ENCODE measurements at regions not wholly inside any gene's neighbourhood (a gene's known extent, or its start where the extent isn't known, plus 50 kb on each side); places are given as distances from the start of the nearest gene placed in this dataset.

DNA sequence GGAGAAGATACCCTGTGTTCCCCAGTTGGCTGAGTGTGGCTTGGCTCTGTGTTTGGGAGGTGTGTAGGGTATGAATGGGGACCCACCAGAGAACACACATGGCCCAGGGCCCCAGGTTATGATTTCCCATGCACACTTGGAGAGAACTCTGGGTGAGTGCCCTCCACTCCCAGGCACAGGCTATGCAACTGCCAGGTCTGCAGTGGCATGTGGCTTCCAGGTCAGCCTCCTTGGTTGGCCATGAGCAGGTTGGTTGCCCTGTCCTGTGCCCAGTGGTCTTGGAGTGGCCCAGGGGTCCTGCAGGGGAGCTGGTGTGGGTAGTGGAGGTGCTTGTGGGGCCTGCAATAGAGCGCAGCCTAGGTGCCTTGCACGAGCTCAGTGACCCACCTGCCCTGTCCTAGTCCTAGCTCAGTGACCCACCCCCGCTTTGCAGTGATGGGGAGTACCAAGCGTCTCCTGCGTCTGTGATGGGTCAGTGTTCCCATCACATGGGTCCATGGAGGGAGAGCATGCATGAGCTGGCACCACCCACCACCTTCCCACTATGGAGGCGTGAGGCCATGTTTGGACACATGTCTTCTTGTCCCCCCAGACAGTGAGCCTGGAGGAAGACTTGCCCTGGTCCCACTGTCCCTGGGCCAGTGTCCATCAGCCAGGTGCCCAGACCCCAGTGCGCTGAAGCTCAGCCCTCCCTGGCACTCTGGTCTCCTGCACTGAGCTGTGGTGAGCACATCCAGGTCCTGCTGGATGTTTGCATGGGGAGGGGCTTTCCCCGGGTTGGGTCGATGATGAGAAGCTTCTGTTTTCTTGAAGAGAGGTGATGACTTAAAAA lies 217.3 kb downstream of the SNRPN start (continued):
- no peak for TF ChIP-seq REST (IDR thresholded peaks at IDR 0.05; ENCODE audit: low read depth, low read length)

- Histone ChIP-seq H3K79me2 (ENCODE audit: insufficient read depth) (no peaks in the 10 kb centered on the region), H3K9ac (no peak overlapping the region), H3K27ac (ENCODE audit: low read depth in 2 of 2, low read length in 1 of 2) (no peak overlapping the region), H3K4me2 (no peak overlapping the region), H3K9me2 (no peaks in the 10 kb centered on the region), H2AFZ (ENCODE audit: low read depth) (no peak overlapping the region), H3F3A (replicated peaks; ENCODE audit: insufficient read depth) (no peaks in the 10 kb centered on the region), H3K36me3 (replicated peaks in 1 of 2; ENCODE audit: control insufficient read depth in 1 of 2, insufficient read depth in 2 of 2, low read length in 1 of 2) (no peaks in the 10 kb centered on the region), H3K27me3 (ENCODE audit: insufficient read depth) (no peaks in the 10 kb centered on the region), H3K4me3 (ENCODE audit: low read depth in 2 of 2, low read length in 1 of 2) (no peak overlapping the region), H3K4me1 (ENCODE audit: control insufficient read depth in 1 of 2, insufficient read depth in 2 of 2, low read depth in 1 of 2, low read length in 1 of 2) (no peaks in the 10 kb centered on the region), H4K20me1 (ENCODE audit: insufficient read depth) (no peaks in the 10 kb centered on the region), H3K9me3 (no peaks in the 10 kb centered on the region)
- DNase-seq: no peak
- CTCF ChIA-PET: no interaction called here
- POLR2A ChIA-PET: no interaction called here
- WGBS (ENCODE audit: low lambda C conversion rate): 36% methylated on average over 3 of the region's 6 CpGs
- TF ChIP-seq POLR2AphosphoS5 (IDR thresholded peaks at IDR 0.05; ENCODE audit: low read depth, low read length) (no peak), EZH2phosphoT487 (IDR thresholded peaks at IDR 0.05; ENCODE audit: borderline replicate concordance, low read depth) (no peak), RFX5 (IDR thresholded peaks at IDR 0.05; ENCODE audit: low read length) (no peak), ELF1 (IDR thresholded peaks at IDR 0.05) (no peak), RXRA (IDR thresholded peaks at IDR 0.05; ENCODE audit: borderline replicate concordance, low read depth) (no peak), FOSL2 (IDR thresholded peaks at IDR 0.05; ENCODE audit: borderline replicate concordance, low read depth) (no peak), MEF2A (IDR thresholded peaks at IDR 0.05; ENCODE audit: borderline replicate concordance, low read depth) (no peak)
- TF ChIP-seq, protein P1, sequence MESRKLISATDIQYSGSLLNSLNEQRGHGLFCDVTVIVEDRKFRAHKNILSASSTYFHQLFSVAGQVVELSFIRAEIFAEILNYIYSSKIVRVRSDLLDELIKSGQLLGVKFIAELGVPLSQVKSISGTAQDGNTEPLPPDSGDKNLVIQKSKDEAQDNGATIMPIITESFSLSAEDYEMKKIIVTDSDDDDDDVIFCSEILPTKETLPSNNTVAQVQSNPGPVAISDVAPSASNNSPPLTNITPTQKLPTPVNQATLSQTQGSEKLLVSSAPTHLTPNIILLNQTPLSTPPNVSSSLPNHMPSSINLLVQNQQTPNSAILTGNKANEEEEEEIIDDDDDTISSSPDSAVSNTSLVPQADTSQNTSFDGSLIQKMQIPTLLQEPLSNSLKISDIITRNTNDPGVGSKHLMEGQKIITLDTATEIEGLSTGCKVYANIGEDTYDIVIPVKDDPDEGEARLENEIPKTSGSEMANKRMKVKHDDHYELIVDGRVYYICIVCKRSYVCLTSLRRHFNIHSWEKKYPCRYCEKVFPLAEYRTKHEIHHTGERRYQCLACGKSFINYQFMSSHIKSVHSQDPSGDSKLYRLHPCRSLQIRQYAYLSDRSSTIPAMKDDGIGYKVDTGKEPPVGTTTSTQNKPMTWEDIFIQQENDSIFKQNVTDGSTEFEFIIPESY (IDR thresholded peaks at IDR 0.05; ENCODE audit: borderline replicate concordance, low read depth): no peak
Observed at GRCh38 chr15:25172691-25173090, 217.9 kb downstream of the SNRPN start.
